Glomerular visceral epithelial cell (primary cell): ENCODE measurements at regions not wholly inside any gene's neighbourhood (a gene's known extent, or its start where the extent isn't known, plus 50 kb on each side); places are given as distances from the start of the nearest gene placed in this dataset.

Source experiments
- DNase-seq: peaks from one replicate; pipeline ENCODE4 v3.0.0-alpha.2; 2016; ENCODE audit errors: extremely low spot score

- no peak for DNase-seq
Observed at GRCh38 chrX:110430293-110431076, 71.8 kb downstream of the RTL9 start.

GRCh38 chrX:110432091-110432905, 73.7 kb downstream of the RTL9 start:
- no peak for DNase-seq

GRCh38 chrX:110432906-110433215, 74.2 kb downstream of the RTL9 start:
- DNase-seq = no peak

- no peak for DNase-seq
Observed at GRCh38 chrX:110435196-110435595, 76.5 kb downstream of the RTL9 start.

GRCh38 chrX:110436523-110436922, 77.9 kb downstream of the RTL9 start:
- DNase-seq = no peak

- no peak for DNase-seq
Observed at GRCh38 chrX:110437686-110438085, 79.0 kb downstream of the RTL9 start.

GRCh38 chrX:110440016-110440805, 81.6 kb downstream of the RTL9 start:
- DNase-seq = no peak

- peak; percentile 44 for DNase-seq
Observed at GRCh38 chrX:110442635-110443034, 84.0 kb downstream of the RTL9 start.

GRCh38 chrX:110444996-110445395, 86.3 kb downstream of the RTL9 start:
- DNase-seq = no peak

GRCh38 chrX:110448459-110448858, 89.8 kb downstream of the RTL9 start:
- DNase-seq = no peak

- DNase-seq = no peak
Observed at GRCh38 chrX:110449312-110449711, 90.7 kb downstream of the RTL9 start.

- peak; percentile 66 for DNase-seq
Observed at GRCh38 chrX:110450050-110450449, 91.4 kb downstream of the RTL9 start.

GRCh38 chrX:110454336-110454735, 95.7 kb downstream of the RTL9 start:
- DNase-seq = no peak

GRCh38 chrX:110462957-110463356, 104.3 kb downstream of the RTL9 start:
- no peak for DNase-seq

- no peak for DNase-seq
Observed at GRCh38 chrX:110466790-110467189, 108.1 kb downstream of the RTL9 start.

GRCh38 chrX:110472265-110472664, 113.6 kb downstream of the RTL9 start:
- no peak for DNase-seq

- no peak for DNase-seq
Observed at GRCh38 chrX:110477593-110478228, 119.1 kb downstream of the RTL9 start.

- DNase-seq = no peak
Observed at GRCh38 chrX:110491846-110492620, 133.4 kb downstream of the RTL9 start.

- DNase-seq = no peak
Observed at GRCh38 chrX:110504947-110505346, 146.3 kb downstream of the RTL9 start.

- peak; percentile 1 for DNase-seq
Observed at GRCh38 chrX:110509755-110510532, 151.3 kb downstream of the RTL9 start.
